ENCODE measurements at regions not wholly inside any gene's neighbourhood (a gene's known extent, or its start where the extent isn't known, plus 50 kb on each side); places are given as distances from the start of the nearest gene placed in this dataset.

DNA sequence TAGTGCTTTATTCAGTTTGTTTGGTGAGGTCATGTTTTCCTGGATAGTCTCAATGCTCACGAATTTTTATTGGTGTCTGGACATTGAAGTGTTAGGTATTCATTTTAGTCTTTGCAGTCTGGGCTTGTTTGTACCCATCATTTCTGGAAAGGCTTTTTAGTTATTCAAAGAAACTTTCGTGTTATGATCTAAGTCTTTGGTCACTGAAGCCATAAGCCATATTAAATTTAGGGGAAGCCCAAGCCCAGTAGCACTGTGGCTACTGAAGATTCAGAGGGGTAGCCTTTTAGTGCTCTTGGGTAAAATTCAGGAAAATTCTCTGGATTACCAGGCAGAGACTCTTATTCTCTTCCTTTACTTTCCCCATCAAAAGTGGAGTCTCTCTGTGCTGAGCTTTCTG, 56.2 kb upstream of the PEX5L start:
- no peak for DNase-seq

GRCh38 chr3:180093535-180093934, 56.8 kb upstream of the PEX5L start:
- no peak for DNase-seq

- no peak for DNase-seq
Observed at GRCh38 chr3:180097626-180098025, 60.9 kb upstream of the PEX5L start.

GRCh38 chr3:180102134-180102533, 65.4 kb upstream of the PEX5L start:
- DNase-seq, result no peak

DNA sequence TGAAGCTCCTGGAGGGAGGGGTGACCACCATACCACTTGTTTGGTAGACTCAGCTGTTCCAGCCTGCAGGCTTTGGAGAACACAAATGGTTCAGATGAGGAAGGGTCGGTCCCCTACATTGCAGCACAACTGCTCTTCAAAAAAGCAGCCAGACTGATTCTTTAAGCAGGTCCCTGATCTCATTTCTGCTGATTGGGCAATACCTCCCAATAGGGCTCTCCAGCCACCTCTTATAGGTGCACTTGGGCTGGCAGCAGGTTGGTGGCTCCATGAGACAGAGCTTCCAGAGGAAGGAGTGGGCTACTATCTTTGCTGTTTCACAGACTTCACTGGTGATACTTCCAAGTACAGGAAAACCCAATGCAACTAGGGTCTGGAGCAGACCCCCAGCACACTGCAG, 65.9 kb upstream of the PEX5L start:
- no peak for DNase-seq

- DNase-seq, result no peak
Observed at GRCh38 chr3:180116203-180116602, 79.5 kb upstream of the PEX5L start.

DNA sequence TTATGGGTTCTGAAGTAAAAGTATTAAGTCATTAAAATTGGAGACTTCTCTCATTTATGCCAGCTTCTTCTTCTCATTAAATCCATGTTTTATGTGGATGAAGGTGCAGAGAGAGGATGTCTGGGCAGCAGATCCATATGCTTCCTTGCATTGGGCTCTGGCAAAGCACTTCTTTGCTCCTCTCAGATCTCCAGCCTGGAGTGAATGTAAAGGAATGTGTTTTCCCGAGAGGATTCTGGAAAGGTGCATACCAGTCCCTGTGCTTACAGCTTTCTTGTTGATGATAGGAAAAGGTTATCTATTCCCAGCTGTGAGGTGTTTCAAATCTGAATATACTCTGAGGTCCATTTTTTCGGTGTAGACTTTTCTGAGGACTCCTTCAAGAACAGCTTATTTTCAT, 79.9 kb upstream of the PEX5L start:
- no peak for DNase-seq

DNA sequence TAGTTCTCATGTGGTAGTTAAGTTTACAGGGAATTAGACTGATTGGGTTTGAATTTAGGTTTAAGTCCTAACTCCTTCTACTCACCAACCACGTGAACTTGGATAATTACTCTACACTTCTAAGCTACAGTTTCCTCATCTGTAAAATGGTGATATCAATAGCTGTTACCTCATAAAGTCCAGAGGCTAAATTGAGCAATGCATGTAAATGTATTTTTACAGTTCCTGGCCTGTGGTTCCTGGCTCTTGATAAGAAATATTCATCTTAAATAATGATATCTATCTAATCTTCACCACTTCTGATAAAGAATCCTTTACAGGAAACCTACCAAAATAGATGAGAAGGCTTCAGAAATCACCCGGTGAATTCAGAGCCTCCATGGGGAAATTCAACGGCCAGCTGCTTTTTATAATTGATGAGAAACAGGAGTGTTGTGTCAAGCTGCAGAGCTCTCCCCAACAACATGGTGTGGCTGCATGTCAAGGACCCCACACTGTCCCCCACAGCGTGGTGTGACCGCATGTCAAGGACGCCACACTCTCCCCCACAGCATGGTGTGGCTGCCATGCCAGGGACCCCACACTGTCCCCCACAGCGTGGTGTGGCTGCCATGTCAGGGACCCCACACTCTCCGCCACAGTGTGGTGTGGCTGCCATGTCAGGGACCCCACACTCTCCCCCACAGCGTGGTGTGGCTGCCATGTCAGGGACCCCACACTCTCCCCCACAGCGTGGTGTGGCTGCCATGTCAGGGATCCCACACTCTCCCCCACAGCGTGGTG, 80.8 kb upstream of the PEX5L start:
- DNase-seq, result no peak

DNA sequence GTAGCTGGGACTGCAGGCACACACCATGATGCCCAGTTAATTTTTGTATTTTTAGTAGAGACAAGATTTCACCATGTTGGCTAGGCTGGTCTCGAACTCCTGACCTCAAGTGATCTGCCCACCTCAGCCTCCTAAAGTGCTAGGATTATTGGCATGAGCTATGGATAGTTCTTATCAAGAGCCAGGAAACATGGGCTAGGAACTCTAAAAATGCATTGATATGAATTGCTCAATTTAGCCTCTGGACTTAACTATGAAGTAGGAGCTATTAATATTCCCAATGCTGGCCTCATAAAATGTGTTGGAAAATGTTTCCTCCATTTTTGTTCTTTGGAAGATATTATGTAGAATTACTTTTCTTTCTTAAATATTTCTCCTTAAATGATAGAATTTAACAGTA, 82.8 kb upstream of the PEX5L start:
- DNase-seq, result no peak

GRCh38 chr3:180123928-180124327, 87.2 kb upstream of the PEX5L start:
- no peak for DNase-seq

- no peak for DNase-seq
Observed at GRCh38 chr3:180131169-180131568, 94.4 kb upstream of the PEX5L start.

DNA sequence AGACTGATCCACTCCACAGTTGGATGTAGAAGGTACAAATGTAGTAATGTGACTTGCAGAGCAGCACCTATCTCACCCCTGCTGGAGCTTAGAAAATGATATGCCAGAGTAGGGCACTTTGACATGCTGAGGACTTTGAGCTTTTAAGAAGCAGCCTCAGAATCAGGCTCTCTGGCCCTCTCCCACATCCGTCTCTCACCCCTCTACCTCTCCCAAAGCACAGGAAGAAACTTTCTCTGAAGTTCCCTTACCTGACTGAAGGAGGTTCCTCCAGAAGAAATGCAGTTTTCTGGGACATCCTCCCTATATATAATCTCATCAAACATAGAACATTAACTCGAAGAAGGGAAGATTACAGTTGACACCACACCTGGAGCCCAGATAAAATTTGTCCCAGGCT, 98.4 kb upstream of the PEX5L start:
- no peak for DNase-seq

DNA sequence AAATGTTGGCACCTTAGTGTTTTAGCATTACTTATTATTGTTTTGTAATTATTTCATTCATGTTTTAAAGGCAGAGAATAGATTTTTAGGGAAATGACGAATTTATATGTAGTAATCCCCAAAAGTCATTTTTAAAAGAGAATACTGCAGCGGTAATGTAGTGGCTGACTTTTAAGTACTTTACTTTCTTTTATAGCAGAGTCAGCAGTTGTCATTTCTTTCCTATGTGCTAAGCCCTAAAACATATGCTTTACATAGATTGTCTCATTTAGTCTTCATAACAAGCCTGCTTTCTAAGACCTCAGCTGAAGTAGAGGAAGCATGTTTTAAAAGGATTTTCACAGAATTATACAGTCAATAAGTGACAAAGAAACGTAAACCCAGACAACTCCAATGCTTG, 102.1 kb upstream of the PEX5L start:
- no peak for DNase-seq

DNA sequence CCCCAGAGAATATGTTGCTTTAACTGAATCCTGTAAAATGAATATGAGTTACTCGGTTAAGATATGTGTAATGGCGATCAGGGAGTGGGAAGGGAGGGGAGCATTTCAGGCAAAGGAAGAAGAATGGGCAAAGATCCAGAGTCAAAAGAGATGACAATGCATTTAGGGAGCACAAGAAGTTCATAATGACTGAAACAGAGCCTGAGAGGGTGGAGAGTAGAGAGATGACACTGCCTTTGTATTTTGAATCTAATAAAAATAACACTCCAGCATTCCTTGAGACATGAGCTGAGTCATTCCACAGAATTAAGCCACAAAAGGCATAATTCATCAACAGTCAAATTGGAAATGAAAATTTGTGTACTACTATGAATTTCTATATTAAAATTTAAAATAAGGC, 105.3 kb upstream of the PEX5L start:
- DNase-seq, result no peak

GRCh38 chr3:180142472-180142871, 105.7 kb upstream of the PEX5L start:
- DNase-seq, result no peak

DNA sequence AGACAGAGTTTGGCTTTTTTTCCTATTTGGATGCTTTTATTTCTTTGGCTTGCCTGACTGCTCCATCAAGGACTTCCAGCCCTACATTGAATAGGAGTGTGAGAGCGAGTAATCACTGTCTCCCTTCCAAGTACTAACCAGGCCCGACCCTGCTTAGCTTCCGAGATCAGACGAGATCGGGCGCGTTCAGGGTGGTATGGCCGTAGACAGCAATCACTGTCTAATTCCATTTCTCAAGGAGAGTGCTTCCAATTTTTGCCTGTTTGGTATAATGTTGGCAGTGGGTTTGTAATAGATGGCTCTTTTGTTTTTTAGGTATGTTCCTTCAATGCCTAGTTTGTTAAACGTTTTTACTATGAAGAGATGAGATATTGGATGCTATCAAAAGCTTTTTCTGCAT, 125.0 kb upstream of the PEX5L start:
- no peak for DNase-seq

DNA sequence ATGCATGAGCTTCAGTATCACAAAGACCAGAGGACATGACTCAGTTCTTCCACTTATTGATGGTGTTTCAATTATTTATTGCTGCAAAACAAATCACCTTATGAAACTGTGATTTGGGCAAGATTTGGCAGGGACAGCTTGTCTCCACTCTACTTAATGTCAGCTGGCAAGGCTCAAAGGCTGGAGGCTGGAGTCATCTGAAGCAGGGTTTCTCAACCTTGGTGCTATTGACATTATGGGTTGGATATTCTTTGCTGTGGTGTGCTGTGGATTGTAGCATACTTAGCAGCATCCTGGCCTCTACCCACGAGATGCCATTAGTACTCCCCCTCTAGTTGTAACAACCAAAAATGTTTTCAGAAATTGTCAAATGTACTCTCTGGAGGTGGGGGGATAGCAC, 138.8 kb upstream of the PEX5L start:
- DNase-seq, result no peak

GRCh38 chr3:180176059-180176458, 139.3 kb upstream of the PEX5L start:
- no peak for DNase-seq

- DNase-seq, result no peak
Observed at GRCh38 chr3:180177255-180177654, 140.5 kb upstream of the PEX5L start.

GRCh38 chr3:180179562-180179961, 142.8 kb upstream of the PEX5L start:
- DNase-seq, result no peak

DNA sequence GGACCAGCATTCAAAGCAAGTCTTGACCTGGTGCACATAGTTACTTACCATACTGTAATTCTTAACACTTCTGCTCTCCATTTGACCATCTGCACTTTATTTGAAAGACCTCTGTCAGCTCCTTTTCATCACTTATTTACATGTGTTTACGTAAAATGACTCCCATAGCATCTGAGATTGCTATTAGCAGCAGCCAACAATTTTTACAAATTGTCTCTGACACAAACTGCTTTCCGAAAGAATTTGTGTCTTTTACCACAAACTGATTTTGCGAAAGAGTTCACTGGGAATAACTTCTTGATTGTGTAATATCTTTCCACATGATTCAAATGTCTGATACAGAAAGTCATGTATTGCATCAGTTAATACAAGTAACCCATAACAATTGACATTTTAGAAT, 144.1 kb upstream of the PEX5L start:
- DNase-seq, result no peak

GRCh38 chr3:180181387-180181786, 144.7 kb upstream of the PEX5L start:
- DNase-seq, result no peak

DNA sequence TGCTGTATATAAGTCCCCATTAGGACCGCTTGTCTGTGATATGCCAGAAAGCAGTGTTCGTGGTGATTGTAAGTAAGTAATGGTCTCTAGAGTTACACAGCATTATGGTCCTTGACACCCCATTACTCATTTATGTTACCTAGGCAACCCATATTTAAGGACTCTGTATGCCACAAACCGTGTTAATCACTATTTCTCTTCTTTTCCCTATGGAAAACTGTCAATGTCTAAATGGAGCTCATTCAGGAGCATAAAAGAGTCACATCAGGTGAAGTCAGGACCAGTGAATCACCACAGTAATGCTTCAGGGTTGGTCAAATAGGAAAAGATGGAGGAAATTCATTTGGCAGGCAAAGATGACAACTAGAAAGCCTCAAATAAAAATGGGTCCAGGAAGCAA, 146.6 kb upstream of the PEX5L start:
- DNase-seq, result no peak

GRCh38 chr3:180184816-180185215, 148.1 kb upstream of the PEX5L start:
- DNase-seq, result no peak

DNA sequence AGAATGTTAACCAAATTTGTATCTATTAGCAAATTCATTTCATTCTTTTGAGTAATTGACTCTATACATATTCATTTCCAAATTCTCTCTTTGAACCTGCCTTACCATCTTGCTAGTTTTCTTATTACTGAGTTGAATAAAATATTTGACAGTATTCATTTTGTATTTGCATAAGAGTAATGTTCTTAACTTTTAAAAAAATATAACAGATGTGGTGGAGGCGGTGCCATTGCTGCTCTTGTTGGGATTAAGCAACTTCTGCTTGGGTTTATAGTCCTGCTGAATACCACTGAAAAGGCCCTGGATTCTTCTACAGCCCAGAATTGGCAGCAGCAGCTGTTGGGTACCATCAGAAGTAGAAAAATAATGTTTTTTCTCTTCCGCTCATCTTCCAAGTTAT, 148.9 kb upstream of the PEX5L start:
- DNase-seq, result no peak
